Loucy (cell line): ENCODE measurements at regions not wholly inside any gene's neighbourhood (a gene's known extent, or its start where the extent isn't known, plus 50 kb on each side); places are given as distances from the start of the nearest gene placed in this dataset.

Experiments used
- H2AFZ ChIP-seq: fragments of 200-600 bp; sonication (generic); 2 replicates; pipeline ENCODE4 v1.6.0; 2016; ENCODE audit warnings: antibody characterized with exemption, mild to moderate bottlenecking, low read length, moderate library complexity
- H3F3A ChIP-seq: fragments of 200-600 bp; 2 replicates; pipeline ENCODE4 v1.6.0; 2016; ENCODE audit warnings: antibody characterized with exemption, low read depth, mild to moderate bottlenecking
- H3K27me3 ChIP-seq: fragments of 200-600 bp; sonication (generic); 2 replicates; pipeline ENCODE4 v1.6.1; 2014; ENCODE audit warnings: low read length, mild to moderate bottlenecking; ENCODE audit not compliant: insufficient read depth, poor library complexity, severe bottlenecking
- H3K36me3 ChIP-seq: fragments of 200-600 bp; sonication (generic); 2 replicates; pipeline ENCODE4 v1.6.1; 2016; ENCODE audit warnings: low read length; ENCODE audit not compliant: insufficient read depth
- H3K4me1 ChIP-seq: fragments of 200-600 bp; sonication (generic); 2 replicates; pipeline ENCODE4 v1.5.1; 2014; ENCODE audit warnings: low read length, mild to moderate bottlenecking; ENCODE audit not compliant: insufficient read depth, poor library complexity, severe bottlenecking
- H3K4me2 ChIP-seq: fragments of 200-600 bp; sonication (generic); 2 replicates; pipeline ENCODE4 v1.6.0; 2014; ENCODE audit warnings: antibody characterized with exemption, low read length, low read depth, mild to moderate bottlenecking; ENCODE audit not compliant: poor library complexity, severe bottlenecking
- H3K4me3 ChIP-seq: fragments of 200-600 bp; sonication (generic); 2 replicates; pipeline ENCODE4 v1.5.1; 2014; ENCODE audit warnings: low read length, mild to moderate bottlenecking, mixed read lengths; ENCODE audit not compliant: poor library complexity, severe bottlenecking
- H3K79me2 ChIP-seq: fragments of 200-600 bp; sonication (generic); 2 replicates; pipeline ENCODE4 v1.6.1; 2014; ENCODE audit warnings: low read length; ENCODE audit not compliant: insufficient read depth
- H3K9ac ChIP-seq: fragments of 200-600 bp; sonication (generic); 2 replicates; pipeline ENCODE4 v1.6.0; 2014; ENCODE audit warnings: mild to moderate bottlenecking, low read depth, low read length, moderate library complexity; ENCODE audit not compliant: poor library complexity, severe bottlenecking
- H3K9me2 ChIP-seq: fragments of 200-600 bp; sonication (generic); replicated peaks from 2 replicates; pipeline ENCODE4 v1.6.1; 2016; ENCODE audit warnings: low read depth, low read length, mixed read lengths
- H3K9me3 ChIP-seq: fragments of 200-600 bp; sonication (generic); 2 replicates; pipeline ENCODE4 v1.6.1; 2014; ENCODE audit warnings: mild to moderate bottlenecking, antibody characterized with exemption, low read length, low read depth; ENCODE audit not compliant: insufficient read depth
- H4K20me1 ChIP-seq: fragments of 200-600 bp; sonication (generic); 2 replicates; pipeline ENCODE4 v1.6.0; 2014; ENCODE audit warnings: antibody characterized with exemption, low read length, mild to moderate bottlenecking; ENCODE audit not compliant: insufficient read depth, poor library complexity, severe bottlenecking
- EZH2phosphoT487 ChIP-seq: fragments of 200-600 bp; IDR thresholded peaks from 2 replicates; pipeline ENCODE4 v1.6.1; 2018; ENCODE audit warnings: antibody characterized with exemption, mild to moderate bottlenecking, moderate library complexity, borderline replicate concordance
- TF ChIP-seq, protein P1 (sequence below): fragments of 200-600 bp; sonication (generic); conservative IDR thresholded peaks from 2 replicates; pipeline ENCODE4 v1.5.1; 2014; ENCODE audit warnings: mild to moderate bottlenecking, antibody characterized with exemption, low read length

GRCh38 chr13:106029676-106030290 is 505.7 kb downstream of the EFNB2 start:
- no peaks in the 10 kb centered on the region for H3F3A ChIP-seq
- H3K36me3 ChIP-seq, result no peaks in the 10 kb centered on the region
- no peaks in the 10 kb centered on the region for H4K20me1 ChIP-seq
- no peaks in the 10 kb centered on the region for H3K27me3 ChIP-seq
- no peak overlapping the region for H3K9ac ChIP-seq
- no peak overlapping the region for H3K4me2 ChIP-seq
- no peaks in the 10 kb centered on the region for H3K9me3 ChIP-seq
- no peak overlapping the region for H2AFZ ChIP-seq
- H3K79me2 ChIP-seq, result no peaks in the 10 kb centered on the region
- H3K4me3 ChIP-seq, result no peak overlapping the region
- no peak for TF ChIP-seq EZH2phosphoT487
- TF ChIP-seq, protein P1, sequence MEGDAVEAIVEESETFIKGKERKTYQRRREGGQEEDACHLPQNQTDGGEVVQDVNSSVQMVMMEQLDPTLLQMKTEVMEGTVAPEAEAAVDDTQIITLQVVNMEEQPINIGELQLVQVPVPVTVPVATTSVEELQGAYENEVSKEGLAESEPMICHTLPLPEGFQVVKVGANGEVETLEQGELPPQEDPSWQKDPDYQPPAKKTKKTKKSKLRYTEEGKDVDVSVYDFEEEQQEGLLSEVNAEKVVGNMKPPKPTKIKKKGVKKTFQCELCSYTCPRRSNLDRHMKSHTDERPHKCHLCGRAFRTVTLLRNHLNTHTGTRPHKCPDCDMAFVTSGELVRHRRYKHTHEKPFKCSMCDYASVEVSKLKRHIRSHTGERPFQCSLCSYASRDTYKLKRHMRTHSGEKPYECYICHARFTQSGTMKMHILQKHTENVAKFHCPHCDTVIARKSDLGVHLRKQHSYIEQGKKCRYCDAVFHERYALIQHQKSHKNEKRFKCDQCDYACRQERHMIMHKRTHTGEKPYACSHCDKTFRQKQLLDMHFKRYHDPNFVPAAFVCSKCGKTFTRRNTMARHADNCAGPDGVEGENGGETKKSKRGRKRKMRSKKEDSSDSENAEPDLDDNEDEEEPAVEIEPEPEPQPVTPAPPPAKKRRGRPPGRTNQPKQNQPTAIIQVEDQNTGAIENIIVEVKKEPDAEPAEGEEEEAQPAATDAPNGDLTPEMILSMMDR, result no peak
- H3K9me2 ChIP-seq, result no peaks in the 10 kb centered on the region
- H3K4me1 ChIP-seq, result no peaks in the 10 kb centered on the region

DNA sequence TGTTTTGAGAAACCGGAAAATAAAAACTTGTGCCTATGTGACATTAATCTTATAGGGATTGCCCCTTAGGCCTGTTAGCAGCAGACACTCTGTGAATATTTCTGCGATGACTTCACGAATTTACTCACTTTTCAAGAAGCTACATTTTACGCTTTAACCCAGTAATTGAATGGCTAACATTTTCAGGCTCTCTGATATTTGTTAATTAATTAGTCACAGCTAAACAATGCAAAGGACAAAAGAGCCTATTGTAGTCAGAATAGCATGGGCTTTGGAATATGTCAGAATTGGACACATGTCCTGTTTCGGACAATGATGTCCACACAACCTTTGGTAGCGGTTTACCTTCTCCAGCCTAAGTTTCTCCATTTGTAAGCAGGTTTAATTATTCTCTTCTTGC is 506.6 kb downstream of the EFNB2 start:
- no peaks in the 10 kb centered on the region for H3K27me3 ChIP-seq
- no peaks in the 10 kb centered on the region for H3K4me1 ChIP-seq
- H3K9ac ChIP-seq, result no peak overlapping the region
- H3K4me3 ChIP-seq, result no peak overlapping the region
- H3K36me3 ChIP-seq, result no peaks in the 10 kb centered on the region
- no peaks in the 10 kb centered on the region for H3K9me3 ChIP-seq
- no peak for TF ChIP-seq EZH2phosphoT487
- TF ChIP-seq, protein P1, result no peak
- no peak overlapping the region for H3K4me2 ChIP-seq
- H4K20me1 ChIP-seq, result no peaks in the 10 kb centered on the region
- no peaks in the 10 kb centered on the region for H3K79me2 ChIP-seq
- no peak overlapping the region for H2AFZ ChIP-seq
- no peaks in the 10 kb centered on the region for H3K9me2 ChIP-seq
- H3F3A ChIP-seq, result no peaks in the 10 kb centered on the region

GRCh38 chr13:106011600-106011999 is 523.9 kb downstream of the EFNB2 start:
- Histone ChIP-seq H3F3A (no peaks in the 10 kb centered on the region), H3K9ac (no peak overlapping the region), H3K36me3 (no peaks in the 10 kb centered on the region), H3K9me3 (no peaks in the 10 kb centered on the region), H3K27me3 (no peaks in the 10 kb centered on the region), H3K4me1 (no peaks in the 10 kb centered on the region), H3K4me2 (no peak overlapping the region), H4K20me1 (no peaks in the 10 kb centered on the region), H3K9me2 (no peaks in the 10 kb centered on the region), H3K4me3 (no peak overlapping the region), H3K79me2 (no peaks in the 10 kb centered on the region), H2AFZ (no peak overlapping the region)
- no peak for TF ChIP-seq EZH2phosphoT487
- TF ChIP-seq, protein P1, result no peak
